Liver (tissue), 7 donors: ENCODE measurements at regions not wholly inside any gene's neighbourhood (a gene's known extent, or its start where the extent isn't known, plus 50 kb on each side); places are given as distances from the start of the nearest gene placed in this dataset.

ENCODE experiments used
- DNase-seq: peaks from one replicate; pipeline ENCODE4 v3.0.0-alpha.2; 2017; ENCODE audit warnings: low spot score
- H3K27ac ChIP-seq, 2 donors: one replicate each; pipeline ENCODE4 v1.7.0; 2013; ENCODE audit warnings: inconsistent platforms in 2 of 2, low read length in 2 of 2, control low read depth in 1 of 2, low read depth in 1 of 2, mild to moderate bottlenecking in 1 of 2
- H3K27me3 ChIP-seq, 4 donors: one replicate each; pipeline versions ENCODE4 v1.6.1 to v1.7.0; 2013; ENCODE audit warnings: low read length in 3 of 4, inconsistent platforms in 1 of 4, mild to moderate bottlenecking in 1 of 4, moderate library complexity in 1 of 4; ENCODE audit not compliant: control insufficient read depth in 4 of 4, insufficient read depth in 4 of 4
- H3K36me3 ChIP-seq, 4 donors: one replicate each; pipeline versions ENCODE4 v1.6.1 to v1.7.0; 2013; ENCODE audit warnings: low read length in 3 of 4, mild to moderate bottlenecking in 3 of 4, low read depth in 1 of 4, moderate library complexity in 1 of 4; ENCODE audit not compliant: control insufficient read depth in 4 of 4, insufficient read depth in 3 of 4
- H3K4me1 ChIP-seq, 4 donors: one replicate each; pipeline versions ENCODE4 v1.6.1 to v1.7.0; 2013; ENCODE audit warnings: low read length in 3 of 4, mild to moderate bottlenecking in 3 of 4, moderate library complexity in 1 of 4; ENCODE audit not compliant: control insufficient read depth in 4 of 4, insufficient read depth in 4 of 4
- H3K4me3 ChIP-seq, 3 donors: one replicate each; pipeline versions ENCODE4 v1.6.1 to v1.7.0; 2013; ENCODE audit warnings: low read length in 3 of 3, control low read depth in 1 of 3, low read depth in 1 of 3, mild to moderate bottlenecking in 1 of 3
- H3K9ac ChIP-seq, 2 donors: one replicate each; pipeline ENCODE4 v1.7.0; 2013; ENCODE audit warnings: low read length in 2 of 2, mild to moderate bottlenecking in 2 of 2, moderate library complexity in 2 of 2, control low read depth in 1 of 2, low read depth in 1 of 2
- H3K9me3 ChIP-seq, 4 donors: one replicate each; pipeline versions ENCODE4 v1.6.1 to v1.7.0; 2013; ENCODE audit warnings: low read length in 3 of 4; ENCODE audit not compliant: control insufficient read depth in 4 of 4
- EGR1 ChIP-seq, 2 donors: IDR thresholded peaks; 2 replicates each; pipeline ENCODE4 v1.6.1; 2016 to 2018; ENCODE audit warnings: antibody characterized with exemption in 2 of 2, low read depth in 2 of 2
- FOXA1 ChIP-seq: IDR thresholded peaks from 2 replicates; pipeline ENCODE4 v1.6.1; 2016; ENCODE audit warnings: antibody characterized with exemption
- FOXA2 ChIP-seq: IDR thresholded peaks from 2 replicates; pipeline ENCODE4 v1.6.1; 2016; ENCODE audit warnings: antibody characterized with exemption
- GABPA ChIP-seq, 2 donors: IDR thresholded peaks in 1 of 2; conservative IDR thresholded peaks in 1 of 2; 2 replicates each; pipeline ENCODE4 v1.6.1; 2016; ENCODE audit warnings: antibody characterized with exemption in 2 of 2, mild to moderate bottlenecking in 1 of 2, moderate library complexity in 1 of 2
- HNF4A ChIP-seq, 2 donors: conservative IDR thresholded peaks; 2 replicates each; pipeline ENCODE4 v1.6.1; 2016; ENCODE audit warnings: antibody characterized with exemption in 2 of 2, mild to moderate bottlenecking in 2 of 2
- HNF4G ChIP-seq: IDR thresholded peaks from 2 replicates; pipeline ENCODE4 v1.6.1; 2016; ENCODE audit warnings: antibody characterized with exemption
- JUND ChIP-seq, 2 donors: IDR thresholded peaks; 2 replicates each; pipeline ENCODE4 v1.6.1; 2016; ENCODE audit warnings: antibody characterized with exemption in 2 of 2
- NR2F2 ChIP-seq: IDR thresholded peaks from 2 replicates; pipeline ENCODE4 v1.6.1; 2016; ENCODE audit warnings: antibody characterized with exemption
- RAD21 ChIP-seq, 2 donors: IDR thresholded peaks; 2 replicates each; pipeline ENCODE4 v1.6.1; 2016; ENCODE audit warnings: antibody characterized with exemption in 2 of 2, mild to moderate bottlenecking in 2 of 2
- RXRA ChIP-seq, 2 donors: IDR thresholded peaks; 2 replicates each; pipeline ENCODE4 v1.6.1; 2017 to 2018; ENCODE audit warnings: antibody characterized with exemption in 2 of 2, mild to moderate bottlenecking in 1 of 2
- SP1 ChIP-seq: IDR thresholded peaks from 2 replicates; pipeline ENCODE4 v1.6.1; 2018; ENCODE audit warnings: antibody characterized with exemption, mild to moderate bottlenecking
- TAF1 ChIP-seq: conservative IDR thresholded peaks from 2 replicates; pipeline ENCODE4 v1.6.1; 2016; ENCODE audit warnings: antibody characterized with exemption, mild to moderate bottlenecking
- YY1 ChIP-seq: IDR thresholded peaks from 2 replicates; pipeline ENCODE4 v1.6.1; 2016; ENCODE audit warnings: antibody characterized with exemption, mild to moderate bottlenecking
- WGBS: extraction: QIAGEN DNeasy Blood & Tissue Kit; methylation state at CpG from one replicate; pipeline ENCODE4 v1.1.7; 2013; 5-methylcytosine and 5-hydroxymethylcytosine counted together
- TF ChIP-seq, protein P1 (sequence below): IDR thresholded peaks from 2 replicates; pipeline ENCODE4 v1.6.1; 2016; ENCODE audit warnings: antibody characterized with exemption, mild to moderate bottlenecking
- TF ChIP-seq, protein P2 (sequence below): IDR thresholded peaks from 2 replicates; pipeline ENCODE4 v1.6.1; 2016; ENCODE audit warnings: antibody characterized with exemption
- TF ChIP-seq, protein P3 (sequence below): IDR thresholded peaks from 2 replicates; pipeline ENCODE4 v1.6.1; 2016; ENCODE audit warnings: antibody characterized with exemption
- TF ChIP-seq, protein P4 (sequence below): IDR thresholded peaks from 2 replicates; pipeline ENCODE4 v1.6.1; 2016; ENCODE audit warnings: antibody characterized with exemption
- donor health status: healthy.
- donor health status: healthy.
- donor health status: healthy.
- donor health status: healthy.

DNA sequence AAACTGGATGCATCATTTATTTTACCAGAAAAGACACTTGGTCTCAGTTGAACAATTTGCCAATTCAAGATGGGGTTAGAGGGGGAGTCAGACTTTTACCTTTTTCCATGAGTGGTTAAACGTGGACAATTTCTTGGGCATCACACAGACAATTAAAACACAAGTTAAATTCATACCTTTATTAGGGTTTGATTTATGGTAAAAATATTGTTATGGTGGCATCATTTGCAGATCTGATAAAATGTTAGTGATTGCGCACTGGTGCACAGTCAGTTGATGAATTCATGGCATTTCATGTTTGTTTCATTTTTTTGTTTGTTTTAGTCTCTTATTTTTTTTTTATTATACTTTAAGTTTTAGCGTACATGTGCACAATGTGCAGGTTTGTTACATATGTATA, 399.9 kb downstream of the DOK5 start:
- WGBS = 73% methylated on average over 3 of the region's 3 CpGs
- Histone ChIP-seq H3K27me3 (no peaks in the 10 kb centered on the region), H3K9ac (no peak overlapping the region), H3K36me3 (no peaks in the 10 kb centered on the region), H3K4me1 (no peaks in the 10 kb centered on the region), H3K9me3 (no peaks in the 10 kb centered on the region), H3K4me3 (no peak overlapping the region), H3K27ac (no peak overlapping the region)
- DNase-seq = no peak
- TF ChIP-seq, protein P1, sequence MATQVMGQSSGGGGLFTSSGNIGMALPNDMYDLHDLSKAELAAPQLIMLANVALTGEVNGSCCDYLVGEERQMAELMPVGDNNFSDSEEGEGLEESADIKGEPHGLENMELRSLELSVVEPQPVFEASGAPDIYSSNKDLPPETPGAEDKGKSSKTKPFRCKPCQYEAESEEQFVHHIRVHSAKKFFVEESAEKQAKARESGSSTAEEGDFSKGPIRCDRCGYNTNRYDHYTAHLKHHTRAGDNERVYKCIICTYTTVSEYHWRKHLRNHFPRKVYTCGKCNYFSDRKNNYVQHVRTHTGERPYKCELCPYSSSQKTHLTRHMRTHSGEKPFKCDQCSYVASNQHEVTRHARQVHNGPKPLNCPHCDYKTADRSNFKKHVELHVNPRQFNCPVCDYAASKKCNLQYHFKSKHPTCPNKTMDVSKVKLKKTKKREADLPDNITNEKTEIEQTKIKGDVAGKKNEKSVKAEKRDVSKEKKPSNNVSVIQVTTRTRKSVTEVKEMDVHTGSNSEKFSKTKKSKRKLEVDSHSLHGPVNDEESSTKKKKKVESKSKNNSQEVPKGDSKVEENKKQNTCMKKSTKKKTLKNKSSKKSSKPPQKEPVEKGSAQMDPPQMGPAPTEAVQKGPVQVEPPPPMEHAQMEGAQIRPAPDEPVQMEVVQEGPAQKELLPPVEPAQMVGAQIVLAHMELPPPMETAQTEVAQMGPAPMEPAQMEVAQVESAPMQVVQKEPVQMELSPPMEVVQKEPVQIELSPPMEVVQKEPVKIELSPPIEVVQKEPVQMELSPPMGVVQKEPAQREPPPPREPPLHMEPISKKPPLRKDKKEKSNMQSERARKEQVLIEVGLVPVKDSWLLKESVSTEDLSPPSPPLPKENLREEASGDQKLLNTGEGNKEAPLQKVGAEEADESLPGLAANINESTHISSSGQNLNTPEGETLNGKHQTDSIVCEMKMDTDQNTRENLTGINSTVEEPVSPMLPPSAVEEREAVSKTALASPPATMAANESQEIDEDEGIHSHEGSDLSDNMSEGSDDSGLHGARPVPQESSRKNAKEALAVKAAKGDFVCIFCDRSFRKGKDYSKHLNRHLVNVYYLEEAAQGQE = no peak
- TF ChIP-seq TAF1 (no peak), FOXA2 (no peak), NR2F2 (no peak), FOXA1 (no peak), HNF4A (conservative IDR thresholded peaks at IDR 0.05) (no peak), SP1 (no peak), HNF4G (no peak), EGR1 (IDR thresholded peaks at IDR 0.05; ENCODE audit: low read depth in 2 of 2) (no peak), RAD21 (IDR thresholded peaks at IDR 0.05) (no peak), YY1 (no peak), JUND (IDR thresholded peaks at IDR 0.05) (no peak)
- TF ChIP-seq, protein P2, sequence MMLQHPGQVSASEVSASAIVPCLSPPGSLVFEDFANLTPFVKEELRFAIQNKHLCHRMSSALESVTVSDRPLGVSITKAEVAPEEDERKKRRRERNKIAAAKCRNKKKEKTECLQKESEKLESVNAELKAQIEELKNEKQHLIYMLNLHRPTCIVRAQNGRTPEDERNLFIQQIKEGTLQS = no peak
- TF ChIP-seq, protein P3, sequence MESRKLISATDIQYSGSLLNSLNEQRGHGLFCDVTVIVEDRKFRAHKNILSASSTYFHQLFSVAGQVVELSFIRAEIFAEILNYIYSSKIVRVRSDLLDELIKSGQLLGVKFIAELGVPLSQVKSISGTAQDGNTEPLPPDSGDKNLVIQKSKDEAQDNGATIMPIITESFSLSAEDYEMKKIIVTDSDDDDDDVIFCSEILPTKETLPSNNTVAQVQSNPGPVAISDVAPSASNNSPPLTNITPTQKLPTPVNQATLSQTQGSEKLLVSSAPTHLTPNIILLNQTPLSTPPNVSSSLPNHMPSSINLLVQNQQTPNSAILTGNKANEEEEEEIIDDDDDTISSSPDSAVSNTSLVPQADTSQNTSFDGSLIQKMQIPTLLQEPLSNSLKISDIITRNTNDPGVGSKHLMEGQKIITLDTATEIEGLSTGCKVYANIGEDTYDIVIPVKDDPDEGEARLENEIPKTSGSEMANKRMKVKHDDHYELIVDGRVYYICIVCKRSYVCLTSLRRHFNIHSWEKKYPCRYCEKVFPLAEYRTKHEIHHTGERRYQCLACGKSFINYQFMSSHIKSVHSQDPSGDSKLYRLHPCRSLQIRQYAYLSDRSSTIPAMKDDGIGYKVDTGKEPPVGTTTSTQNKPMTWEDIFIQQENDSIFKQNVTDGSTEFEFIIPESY = no peak
- TF ChIP-seq, protein P4, sequence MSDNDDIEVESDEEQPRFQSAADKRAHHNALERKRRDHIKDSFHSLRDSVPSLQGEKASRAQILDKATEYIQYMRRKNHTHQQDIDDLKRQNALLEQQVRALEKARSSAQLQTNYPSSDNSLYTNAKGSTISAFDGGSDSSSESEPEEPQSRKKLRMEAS = no peak

DNA sequence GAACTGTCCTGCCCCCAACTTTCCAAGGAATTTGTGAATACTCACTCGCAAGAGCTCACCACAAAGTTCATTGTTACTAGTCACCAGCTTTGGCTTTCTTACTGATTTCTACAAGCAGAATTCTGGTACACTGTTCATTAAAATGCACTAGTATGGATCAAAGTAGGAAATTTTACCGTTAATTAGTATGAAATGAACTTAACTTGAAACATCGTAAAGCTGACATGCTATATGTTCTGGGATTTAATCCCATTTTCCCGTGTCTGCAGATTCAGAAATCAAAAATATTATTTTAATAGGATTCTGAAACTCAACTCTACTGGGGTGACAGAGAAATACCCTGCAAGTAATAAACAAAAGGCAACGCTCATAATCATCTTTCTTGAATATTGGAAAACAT, 399.3 kb downstream of the DOK5 start:
- 83% methylated on average over 5 of the region's 5 CpGs for WGBS
- no peak overlapping the region for H3K4me3 ChIP-seq
- TF ChIP-seq TAF1 (no peak), EGR1 (IDR thresholded peaks at IDR 0.05; ENCODE audit: low read depth in 2 of 2) (no peak), HNF4G (no peak), FOXA1 (no peak), YY1 (no peak), NR2F2 (no peak), FOXA2 (no peak), JUND (IDR thresholded peaks at IDR 0.05) (no peak), GABPA (IDR thresholded peaks at IDR 0.05 in 1 of 2, conservative IDR thresholded peaks at IDR 0.05 in 1 of 2) (no peak), RXRA (IDR thresholded peaks at IDR 0.05) (no peak), HNF4A (conservative IDR thresholded peaks at IDR 0.05) (no peak), RAD21 (IDR thresholded peaks at IDR 0.05) (no peak)
- TF ChIP-seq, protein P1 = no peak
- TF ChIP-seq, protein P3 = no peak
- TF ChIP-seq, protein P2 = no peak
- TF ChIP-seq, protein P4 = no peak
- H3K4me1 ChIP-seq = no peaks in the 10 kb centered on the region
- no peak for DNase-seq
- no peak overlapping the region for H3K27ac ChIP-seq
- no peaks in the 10 kb centered on the region for H3K36me3 ChIP-seq
- H3K9me3 ChIP-seq = no peaks in the 10 kb centered on the region
- H3K9ac ChIP-seq = no peak overlapping the region
- no peaks in the 10 kb centered on the region for H3K27me3 ChIP-seq
